Esophagus muscularis mucosa (tissue), 3 donors: ENCODE measurements at regions not wholly inside any gene's neighbourhood (a gene's known extent, or its start where the extent isn't known, plus 50 kb on each side); places are given as distances from the start of the nearest gene placed in this dataset.
"Not testable (repeated sequence)": the region's sequence is repeated elsewhere in the genome, so short reads cannot be mapped to it uniquely, and the experiment has no call there.

Source experiments
- POLR2A ChIP-seq: fragments of 450-650 bp; IDR thresholded peaks from one replicate; pipeline ENCODE4 v1.6.1; 2017; ENCODE audit warnings: antibody characterized with exemption, moderate library complexity, mild to moderate bottlenecking, low read depth
- POLR2AphosphoS5 ChIP-seq, 2 donors: sonication (generic); formaldehyde crosslinking; IDR thresholded peaks; one replicate each; pipeline ENCODE4 v1.6.1; 2017; ENCODE audit warnings: antibody characterized with exemption in 2 of 2
- TF ChIP-seq, protein P1 (sequence below), 3 experiments: fragments of 200-600 bp in 2 of 3; fragments of 450-650 bp in 1 of 3; sonication (generic) in 2 of 3; IDR thresholded peaks; one replicate each; pipeline ENCODE4 v1.5.1; 2017 to 2019; ENCODE audit warnings: antibody characterized with exemption in 3 of 3, mild to moderate bottlenecking in 2 of 3, moderate library complexity in 1 of 3

GRCh38 chr21:6461358-6461757 lies 4060.0 kb upstream of the TPTE start:
- TF ChIP-seq POLR2A; POLR2AphosphoS5 (IDR thresholded peaks at IDR 0.05): not testable (repeated sequence)
- TF ChIP-seq, protein P1, sequence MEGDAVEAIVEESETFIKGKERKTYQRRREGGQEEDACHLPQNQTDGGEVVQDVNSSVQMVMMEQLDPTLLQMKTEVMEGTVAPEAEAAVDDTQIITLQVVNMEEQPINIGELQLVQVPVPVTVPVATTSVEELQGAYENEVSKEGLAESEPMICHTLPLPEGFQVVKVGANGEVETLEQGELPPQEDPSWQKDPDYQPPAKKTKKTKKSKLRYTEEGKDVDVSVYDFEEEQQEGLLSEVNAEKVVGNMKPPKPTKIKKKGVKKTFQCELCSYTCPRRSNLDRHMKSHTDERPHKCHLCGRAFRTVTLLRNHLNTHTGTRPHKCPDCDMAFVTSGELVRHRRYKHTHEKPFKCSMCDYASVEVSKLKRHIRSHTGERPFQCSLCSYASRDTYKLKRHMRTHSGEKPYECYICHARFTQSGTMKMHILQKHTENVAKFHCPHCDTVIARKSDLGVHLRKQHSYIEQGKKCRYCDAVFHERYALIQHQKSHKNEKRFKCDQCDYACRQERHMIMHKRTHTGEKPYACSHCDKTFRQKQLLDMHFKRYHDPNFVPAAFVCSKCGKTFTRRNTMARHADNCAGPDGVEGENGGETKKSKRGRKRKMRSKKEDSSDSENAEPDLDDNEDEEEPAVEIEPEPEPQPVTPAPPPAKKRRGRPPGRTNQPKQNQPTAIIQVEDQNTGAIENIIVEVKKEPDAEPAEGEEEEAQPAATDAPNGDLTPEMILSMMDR (IDR thresholded peaks at IDR 0.05) = not testable (repeated sequence)
